ENCODE measurements at regions not wholly inside any gene's neighbourhood (a gene's known extent, or its start where the extent isn't known, plus 50 kb on each side); places are given as distances from the start of the nearest gene placed in this dataset.

DNA sequence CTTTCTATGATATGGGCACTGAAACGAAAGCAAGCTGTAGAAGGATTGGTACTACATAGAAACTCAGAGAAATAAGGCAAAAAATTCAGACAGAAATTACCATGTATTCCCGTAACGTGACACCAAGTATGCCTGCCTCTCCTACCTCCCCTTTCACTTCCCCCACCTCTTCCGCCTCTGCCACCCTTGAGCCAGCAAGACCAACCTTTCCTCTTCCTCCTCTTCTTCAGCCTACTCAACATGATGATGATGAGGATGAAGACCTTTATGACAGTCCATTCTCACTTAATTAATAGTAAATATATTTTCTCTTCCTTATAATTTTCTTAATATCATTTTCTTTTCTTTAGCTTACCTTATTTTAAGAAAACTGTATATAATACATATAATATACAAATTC is 188.1 kb upstream of the VGLL2 start:
- Histone ChIP-seq H3K9ac (ENCODE audit: low read length in 3 of 3) (no peak overlapping the region), H3K4me1 (ENCODE audit: control insufficient read depth in 2 of 3, insufficient read depth in 2 of 3, low read depth in 1 of 3, low read length in 3 of 3) (no peaks in the 10 kb centered on the region), H3K27ac (ENCODE audit: low read depth in 2 of 2, low read length in 2 of 2) (no peak overlapping the region), H3K27me3 (ENCODE audit: control insufficient read depth, insufficient read depth, low read length) (no peaks in the 10 kb centered on the region), H3K36me3 (ENCODE audit: control insufficient read depth in 2 of 3, insufficient read depth in 3 of 3, low read length in 3 of 3) (no peaks in the 10 kb centered on the region), H3K4me3 (ENCODE audit: low read length in 3 of 3) (no peak overlapping the region), H3K9me3 (ENCODE audit: control insufficient read depth in 2 of 3, insufficient read depth in 1 of 3, low read length in 3 of 3) (no peaks in the 10 kb centered on the region)
- intact Hi-C loops (cut with DNase I) = no loop called here
- DNase-seq = no peak
- FAIRE-seq = no peak
- TF ChIP-seq, protein P1, sequence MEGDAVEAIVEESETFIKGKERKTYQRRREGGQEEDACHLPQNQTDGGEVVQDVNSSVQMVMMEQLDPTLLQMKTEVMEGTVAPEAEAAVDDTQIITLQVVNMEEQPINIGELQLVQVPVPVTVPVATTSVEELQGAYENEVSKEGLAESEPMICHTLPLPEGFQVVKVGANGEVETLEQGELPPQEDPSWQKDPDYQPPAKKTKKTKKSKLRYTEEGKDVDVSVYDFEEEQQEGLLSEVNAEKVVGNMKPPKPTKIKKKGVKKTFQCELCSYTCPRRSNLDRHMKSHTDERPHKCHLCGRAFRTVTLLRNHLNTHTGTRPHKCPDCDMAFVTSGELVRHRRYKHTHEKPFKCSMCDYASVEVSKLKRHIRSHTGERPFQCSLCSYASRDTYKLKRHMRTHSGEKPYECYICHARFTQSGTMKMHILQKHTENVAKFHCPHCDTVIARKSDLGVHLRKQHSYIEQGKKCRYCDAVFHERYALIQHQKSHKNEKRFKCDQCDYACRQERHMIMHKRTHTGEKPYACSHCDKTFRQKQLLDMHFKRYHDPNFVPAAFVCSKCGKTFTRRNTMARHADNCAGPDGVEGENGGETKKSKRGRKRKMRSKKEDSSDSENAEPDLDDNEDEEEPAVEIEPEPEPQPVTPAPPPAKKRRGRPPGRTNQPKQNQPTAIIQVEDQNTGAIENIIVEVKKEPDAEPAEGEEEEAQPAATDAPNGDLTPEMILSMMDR (IDR thresholded peaks at IDR 0.05; ENCODE audit: borderline replicate concordance, extremely low read depth, insufficient read depth) = no peak

DNA sequence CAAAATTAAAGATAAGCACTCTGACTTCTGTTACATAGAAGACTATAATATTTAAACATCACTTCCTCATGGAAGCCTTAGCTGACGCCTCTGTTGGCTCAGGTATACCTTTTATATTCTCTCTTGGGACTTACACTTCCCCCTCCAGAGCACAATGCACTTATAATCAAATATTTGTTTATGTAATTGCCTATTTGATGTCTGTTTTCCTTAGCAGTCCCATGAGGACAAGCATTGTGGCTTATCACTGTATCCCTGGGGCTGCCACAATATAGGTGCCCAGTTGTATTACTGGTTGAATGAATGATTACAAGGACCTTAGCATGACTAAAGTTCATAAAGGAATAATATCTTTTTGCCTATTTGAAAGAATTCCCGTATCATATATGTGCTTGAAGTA is 186.7 kb upstream of the VGLL2 start:
- H3K4me1 ChIP-seq (ENCODE audit: control insufficient read depth in 2 of 3, insufficient read depth in 2 of 3, low read depth in 1 of 3, low read length in 3 of 3) = no peaks in the 10 kb centered on the region
- DNase-seq (no peak), FAIRE-seq (no peak)
- no peak overlapping the region for H3K27ac ChIP-seq (ENCODE audit: low read depth in 2 of 2, low read length in 2 of 2)
- no peak overlapping the region for H3K9ac ChIP-seq (ENCODE audit: low read length in 3 of 3)
- intact Hi-C loops (cut with DNase I) = no loop called here
- TF ChIP-seq, protein P1 (IDR thresholded peaks at IDR 0.05; ENCODE audit: borderline replicate concordance, extremely low read depth, insufficient read depth) = no peak
- no peak overlapping the region for H3K4me3 ChIP-seq (ENCODE audit: low read length in 3 of 3)
- no peaks in the 10 kb centered on the region for H3K27me3 ChIP-seq (ENCODE audit: control insufficient read depth, insufficient read depth, low read length)
- no peaks in the 10 kb centered on the region for H3K36me3 ChIP-seq (ENCODE audit: control insufficient read depth in 2 of 3, insufficient read depth in 3 of 3, low read length in 3 of 3)
- H3K9me3 ChIP-seq (ENCODE audit: control insufficient read depth in 2 of 3, insufficient read depth in 1 of 3, low read length in 3 of 3) = no peaks in the 10 kb centered on the region

DNA sequence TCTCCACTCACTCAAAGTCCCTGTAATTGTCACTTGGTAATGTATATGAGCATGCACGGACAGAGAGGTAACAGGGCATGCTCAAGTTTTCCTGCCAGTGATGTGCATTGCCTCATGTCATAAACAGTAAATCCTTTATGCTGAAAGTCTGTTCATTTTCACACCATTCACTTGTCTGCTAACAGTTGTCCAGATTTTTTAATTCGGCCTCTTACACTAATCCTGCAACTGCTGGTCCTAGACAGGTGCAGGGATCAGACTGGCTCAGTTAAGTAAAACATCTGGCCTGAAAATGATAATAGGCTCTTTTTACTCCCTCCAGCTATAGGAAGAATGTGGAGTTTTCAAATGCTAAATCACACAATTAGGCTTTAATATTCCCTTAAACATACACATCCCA is 185.4 kb upstream of the VGLL2 start:
- H3K27ac ChIP-seq (ENCODE audit: low read depth in 2 of 2, low read length in 2 of 2) = no peak overlapping the region
- H3K9ac ChIP-seq (ENCODE audit: low read length in 3 of 3) = no peak overlapping the region
- H3K4me3 ChIP-seq (ENCODE audit: low read length in 3 of 3) = no peak overlapping the region
- no peaks in the 10 kb centered on the region for H3K36me3 ChIP-seq (ENCODE audit: control insufficient read depth in 2 of 3, insufficient read depth in 3 of 3, low read length in 3 of 3)
- FAIRE-seq (no peak), DNase-seq (no peak)
- no peaks in the 10 kb centered on the region for H3K27me3 ChIP-seq (ENCODE audit: control insufficient read depth, insufficient read depth, low read length)
- H3K4me1 ChIP-seq (ENCODE audit: control insufficient read depth in 2 of 3, insufficient read depth in 2 of 3, low read depth in 1 of 3, low read length in 3 of 3) = no peaks in the 10 kb centered on the region
- TF ChIP-seq, protein P1 (IDR thresholded peaks at IDR 0.05; ENCODE audit: borderline replicate concordance, extremely low read depth, insufficient read depth) = no peak
- intact Hi-C loops (cut with DNase I) = no loop called here
- no peaks in the 10 kb centered on the region for H3K9me3 ChIP-seq (ENCODE audit: control insufficient read depth in 2 of 3, insufficient read depth in 1 of 3, low read length in 3 of 3)

- DNase-seq (no peak), FAIRE-seq (no peak)
- intact Hi-C loops (cut with DNase I) = no loop called here
- no peak overlapping the region for H3K9ac ChIP-seq (ENCODE audit: low read length in 3 of 3)
- H3K27ac ChIP-seq (ENCODE audit: low read depth in 2 of 2, low read length in 2 of 2) = no peak overlapping the region
- H3K4me3 ChIP-seq (ENCODE audit: low read length in 3 of 3) = no peak overlapping the region
- H3K4me1 ChIP-seq (ENCODE audit: control insufficient read depth in 2 of 3, insufficient read depth in 2 of 3, low read depth in 1 of 3, low read length in 3 of 3) = no peaks in the 10 kb centered on the region
- TF ChIP-seq, protein P1 (IDR thresholded peaks at IDR 0.05; ENCODE audit: borderline replicate concordance, extremely low read depth, insufficient read depth) = no peak
- no peaks in the 10 kb centered on the region for H3K36me3 ChIP-seq (ENCODE audit: control insufficient read depth in 2 of 3, insufficient read depth in 3 of 3, low read length in 3 of 3)
- no peaks in the 10 kb centered on the region for H3K27me3 ChIP-seq (ENCODE audit: control insufficient read depth, insufficient read depth, low read length)
- H3K9me3 ChIP-seq (ENCODE audit: control insufficient read depth in 2 of 3, insufficient read depth in 1 of 3, low read length in 3 of 3) = no peaks in the 10 kb centered on the region
Measured at GRCh38 chr6:117089604-117090003, 175.8 kb upstream of the VGLL2 start.

All from kidney (tissue), 13 donors.